H1 (cell line): ENCODE measurements at regions not wholly inside any gene's neighbourhood (a gene's known extent, or its start where the extent isn't known, plus 50 kb on each side); places are given as distances from the start of the nearest gene placed in this dataset.

ENCODE experiments used
- CTCF ChIA-PET: fragments of 300-600 bp; sonication (Branson Sonifier 250); formaldehyde crosslinking; loops from one replicate; lab custom pipeline; 2021; ENCODE audit not compliant: partially characterized antibody; lab: Charles Lee
- POLR2A ChIA-PET: fragments of 300-600 bp; sonication (Branson Sonifier 250); formaldehyde crosslinking; loops from one replicate; lab custom pipeline; 2021; ENCODE audit warnings: inconsistent platforms; ENCODE audit not compliant: partially characterized antibody; lab: Charles Lee
- DNase-seq, 2 experiments: peaks; one replicate each; pipeline versions ENCODE4 v3.0.0 to v3.0.0-alpha.2; 2010 to 2022; ENCODE audit warnings: low spot score in 2 of 2, low read depth in 1 of 2, mixed read lengths in 1 of 2
- FAIRE-seq: peaks from 2 replicates; lab custom pipeline; 2011; peaks lifted over from hg19 to GRCh38; lab: Jason Lieb, UNC
- H2AFZ ChIP-seq: 2 replicates; pipeline ENCODE4 v1.8.1; 2012; ENCODE audit warnings: low read length, inconsistent platforms
- H2AK5ac ChIP-seq: 2 replicates; pipeline ENCODE4 v1.6.1; 2013; ENCODE audit warnings: low read depth, low read length
- H2BK120ac ChIP-seq: replicated peaks from 2 replicates; pipeline ENCODE3; 2013; ENCODE audit warnings: low read depth, low read length, inconsistent platforms
- H2BK12ac ChIP-seq: 2 replicates; pipeline ENCODE4 v1.6.1; 2013; ENCODE audit warnings: low read depth, low read length
- H2BK15ac ChIP-seq: 2 replicates; pipeline ENCODE4 v1.6.1; 2013; ENCODE audit warnings: low read length
- H2BK20ac ChIP-seq: 2 replicates; pipeline ENCODE4 v1.6.1; 2013; ENCODE audit warnings: low read length
- H2BK5ac ChIP-seq: 2 replicates; pipeline ENCODE4 v1.6.1; 2013; ENCODE audit warnings: low read depth, low read length
- H3K14ac ChIP-seq: 2 replicates; pipeline ENCODE4 v1.6.1; 2013; ENCODE audit warnings: inconsistent platforms; ENCODE audit not compliant: insufficient read length
- H3K18ac ChIP-seq: 2 replicates; pipeline ENCODE4 v1.6.1; 2013; ENCODE audit warnings: low read length; ENCODE audit errors: extremely low read depth
- H3K23ac ChIP-seq: 2 replicates; pipeline ENCODE4 v1.6.1; 2013; ENCODE audit warnings: inconsistent platforms; ENCODE audit not compliant: insufficient read length
- H3K23me2 ChIP-seq: 2 replicates; pipeline ENCODE4 v1.6.1; 2013; ENCODE audit warnings: low read depth, low read length
- H3K27ac ChIP-seq: 2 replicates; pipeline ENCODE4 v1.6.1; 2011; ENCODE audit warnings: low read depth, low read length, inconsistent platforms
- H3K27me3 ChIP-seq, 4 experiments: replicated peaks in 1 of 4; 1 replicate in 1 of 4; 2 replicates in 3 of 4; pipeline versions ENCODE4 v1.6.1 to v1.8.1; 2011 to 2013; ENCODE audit warnings: low read length in 3 of 4, mild to moderate bottlenecking in 3 of 4, inconsistent platforms in 2 of 4, mixed read lengths in 2 of 4, moderate library complexity in 1 of 4; ENCODE audit not compliant: control insufficient read depth in 3 of 4, insufficient read depth in 3 of 4; ENCODE audit errors: extremely low read depth in 1 of 4
- H3K36me3 ChIP-seq, 4 experiments: 2 replicates each; pipeline versions ENCODE4 v1.6.1 to v1.8.1; 2011 to 2013; ENCODE audit warnings: mild to moderate bottlenecking in 4 of 4, low read length in 3 of 4, moderate library complexity in 2 of 4, control low read depth in 1 of 4, inconsistent platforms in 1 of 4; ENCODE audit not compliant: insufficient read depth in 4 of 4, control insufficient read depth in 2 of 4
- H3K4ac ChIP-seq: replicated peaks from 2 replicates; pipeline ENCODE3; 2013; ENCODE audit warnings: low read length, low read depth, mixed read lengths, inconsistent platforms; ENCODE audit not compliant: insufficient read length
- H3K4me1 ChIP-seq, 4 experiments: replicated peaks in 1 of 4; 1 replicate in 1 of 4; 2 replicates in 3 of 4; pipeline versions ENCODE4 v1.6.1 to v1.8.1; 2011 to 2013; ENCODE audit warnings: low read length in 3 of 4, inconsistent platforms in 2 of 4, mixed read lengths in 1 of 4; ENCODE audit not compliant: insufficient read depth in 4 of 4, control insufficient read depth in 3 of 4
- H3K4me2 ChIP-seq, 2 experiments: 2 replicates each; pipeline versions ENCODE4 v1.6.1 to v1.8.1; 2011 to 2013; ENCODE audit warnings: low read depth in 2 of 2, low read length in 2 of 2, control low read depth in 1 of 2, inconsistent platforms in 1 of 2, mild to moderate bottlenecking in 1 of 2; ENCODE audit not compliant: insufficient read depth in 1 of 2
- H3K4me3 ChIP-seq, 4 experiments: fragments of 200-600, 300-600 bp in 1 of 4; sonication (generic), shearing (Covaris generic), sonication (Bioruptor Twin) in 1 of 4; 2 replicates each; pipeline versions ENCODE4 v1.5.1 to v1.8.1; 2011 to 2016; ENCODE audit warnings: low read length in 4 of 4, low read depth in 3 of 4, control low read depth in 2 of 4, inconsistent platforms in 2 of 4, mild to moderate bottlenecking in 2 of 4, mixed read lengths in 1 of 4, moderate library complexity in 1 of 4; ENCODE audit not compliant: insufficient read depth in 2 of 4; ENCODE audit errors: extremely low read depth in 1 of 4
- H3K56ac ChIP-seq: replicated peaks from 2 replicates; pipeline ENCODE3; 2013; ENCODE audit warnings: low read depth, mild to moderate bottlenecking, mixed read lengths, low read length, inconsistent platforms; ENCODE audit not compliant: insufficient read length
- H3K79me1 ChIP-seq: 2 replicates; pipeline ENCODE4 v1.6.1; 2013; ENCODE audit warnings: low read depth, low read length, control low read depth
- H3K79me2 ChIP-seq, 2 experiments: 2 replicates each; pipeline versions ENCODE4 v1.6.1 to v1.8.1; 2012 to 2013; ENCODE audit warnings: low read length in 2 of 2, mild to moderate bottlenecking in 2 of 2, inconsistent platforms in 1 of 2; ENCODE audit not compliant: insufficient read depth in 2 of 2, control insufficient read depth in 1 of 2
- H3K9ac ChIP-seq, 4 experiments: replicated peaks in 1 of 4; 1 replicate in 1 of 4; 2 replicates in 3 of 4; pipeline versions ENCODE4 v1.6.1 to v1.8.1; 2011 to 2013; ENCODE audit warnings: low read depth in 3 of 4, low read length in 3 of 4, control low read depth in 2 of 4, mild to moderate bottlenecking in 2 of 4, moderate library complexity in 2 of 4, inconsistent platforms in 1 of 4; ENCODE audit errors: extremely low read depth in 1 of 4
- H3K9me3 ChIP-seq, 2 experiments: 2 replicates each; pipeline versions ENCODE4 v1.6.1 to v1.8.1; 2012 to 2013; ENCODE audit warnings: mild to moderate bottlenecking in 2 of 2, moderate library complexity in 2 of 2, control low read depth in 1 of 2, inconsistent platforms in 1 of 2, low read depth in 1 of 2, low read length in 1 of 2, mixed read lengths in 1 of 2; ENCODE audit not compliant: insufficient read depth in 2 of 2
- H4K20me1 ChIP-seq, 2 experiments: replicated peaks in 1 of 2; 2 replicates each; pipeline versions ENCODE3 to v1.8.1; 2011 to 2013; ENCODE audit warnings: inconsistent platforms in 2 of 2, low read length in 2 of 2, mild to moderate bottlenecking in 1 of 2; ENCODE audit not compliant: insufficient read depth in 2 of 2, control insufficient read depth in 1 of 2
- H4K5ac ChIP-seq: 2 replicates; pipeline ENCODE4 v1.6.1; 2013; ENCODE audit warnings: low read length, low read depth, mixed read lengths, inconsistent platforms; ENCODE audit not compliant: insufficient read length
- H4K8ac ChIP-seq: 2 replicates; pipeline ENCODE4 v1.8.0; 2013; ENCODE audit warnings: mild to moderate bottlenecking, moderate library complexity, low read length, inconsistent platforms; ENCODE audit not compliant: insufficient read depth; ENCODE audit errors: extremely low read depth
- H4K91ac ChIP-seq: replicated peaks from 2 replicates; pipeline ENCODE3; 2013; ENCODE audit warnings: low read length, mixed read lengths, inconsistent platforms; ENCODE audit not compliant: insufficient read length
- ASH2L ChIP-seq: fragments of 200-600, 300-600 bp; sonication (generic); IDR thresholded peaks from one replicate; pipeline ENCODE4 v1.7.1; 2017; ENCODE audit warnings: low read length
- RBBP5 ChIP-seq: IDR thresholded peaks from 2 replicates; pipeline ENCODE4 v1.7.1; 2012; ENCODE audit warnings: low read depth, mild to moderate bottlenecking, inconsistent platforms, low read length, moderate library complexity, borderline replicate concordance
- RXRA ChIP-seq: IDR thresholded peaks from 2 replicates; pipeline ENCODE4 v1.6.1; 2011; ENCODE audit warnings: low read depth, mild to moderate bottlenecking, low read length, moderate library complexity; ENCODE audit not compliant: insufficient read depth
- WGBS, 2 experiments: shearing (Covaris generic) in 1 of 2; methylation state at CpG; one replicate each; pipeline versions ENCODE4 v1.1.6 to v1.1.7; 2013 to 2015; ENCODE audit warnings: low lambda C conversion rate in 2 of 2, mixed read lengths in 2 of 2, inconsistent platforms in 1 of 2, low coverage in 1 of 2, missing lambda C conversion rate in 1 of 2; ENCODE audit not compliant: insufficient replicate concordance in 2 of 2, insufficient coverage in 1 of 2, insufficient read length in 1 of 2; ENCODE audit errors: extremely low coverage in 1 of 2, missing lambda C conversion rate in 1 of 2; 5-methylcytosine and 5-hydroxymethylcytosine counted together

GRCh38 chr14:97337670-97338069 is 540.5 kb downstream of the VRK1 start:
- no peak overlapping the region for H4K91ac ChIP-seq
- TF ChIP-seq RBBP5 (no peak), RXRA (no peak), ASH2L (no peak)
- TF ChIP-seq, all 59 proteins: peak for 0
- Histone ChIP-seq H3K4me3 (no peak overlapping the region), H3K4me1 (no peaks in the 10 kb centered on the region), H3K9ac (no peak overlapping the region), H2BK12ac (no peak overlapping the region; the same call in 1 of the 2 replicates), H3K79me2 (no peaks in the 10 kb centered on the region), H3K4ac (no peak overlapping the region), H2BK120ac (no peak overlapping the region), H3K4me2 (no peak overlapping the region), H4K20me1 (no peaks in the 10 kb centered on the region), H3K14ac (no peak overlapping the region), H3K36me3 (no peaks in the 10 kb centered on the region; a peak in 1 of 8 replicates), H3K23ac (no peak overlapping the region), H3K56ac (no peak overlapping the region), H4K8ac (no peak overlapping the region), H3K27ac (no peak overlapping the region), H3K9me3 (peaks cover 16% of the 10 kb centered on the region in 2 experiments), H2AK5ac (no peak overlapping the region), H2AFZ (no peak overlapping the region), H3K79me1 (no peaks in the 10 kb centered on the region), H3K23me2 (no peaks in the 10 kb centered on the region), H2BK5ac (no peak overlapping the region), H4K5ac (no peak overlapping the region), H2BK15ac (no peak overlapping the region; the same call in 1 of the 2 replicates), H3K18ac (no peak overlapping the region), H2BK20ac (no peak overlapping the region), H3K27me3 (no peaks in the 10 kb centered on the region)
- POLR2A ChIA-PET: no interaction called here
- FAIRE-seq (no peak), DNase-seq (no peak)
- 87% methylated on average over 2 of the region's 2 CpGs; no CpG with 5 or more reads in 1 of the 2 experiments for WGBS, 2 experiments
- CTCF ChIA-PET: interaction anchor here (1.0 to 1.3 kb wide), 2 partner anchors 11 to 30 kb away, joined by 3 read pairs; no protein-coding TSS in a partner anchor
